K562 (cell line): ENCODE measurements at regions not wholly inside any gene's neighbourhood (a gene's known extent, or its start where the extent isn't known, plus 50 kb on each side); places are given as distances from the start of the nearest gene placed in this dataset.

Experiments
- ATAC-seq: fragments of 200-7000 bp; cut with Tn5 transposase; 3 replicates; pipeline ENCODE4 v1.9.1; 2020; ENCODE audit warnings: moderate library complexity
- BruUV-seq: library from RNA; stranded (reverse); fragments of 400-500 nt; replicated peaks from 2 replicates; lab custom pipeline; 2021; lab: Mats Ljungman, UMichigan
- CTCF ChIA-PET: fragments of 300-600 bp; formaldehyde crosslinking; extraction: SDS; loops from one replicate; lab custom pipeline; 2021; ENCODE audit warnings: low intra/inter-chr PET ratio; lab: Yijun Ruan, JAX
- POLR2A ChIA-PET: fragments of 300-600, 350-650 bp; sonication (Branson Sonifier 250); formaldehyde crosslinking; extraction: SDS; loops from one replicate; lab custom pipeline; 2021; ENCODE audit warnings: antibody characterized with exemption, inconsistent platforms; lab: Yijun Ruan, JAX
- DNase-seq, 4 experiments: peaks; one replicate each; pipeline versions ENCODE4 v3.0.0 to v3.0.0-alpha.2; 2011 to 2018; ENCODE audit warnings: low spot score in 3 of 4, mixed read lengths in 3 of 4; ENCODE audit errors: extremely low read depth in 1 of 4
- FAIRE-seq: peaks from 2 replicates; lab custom pipeline; 2011; peaks lifted over from hg19 to GRCh38; lab: Jason Lieb, UNC
- H2AFZ ChIP-seq: 2 replicates; pipeline ENCODE4 v1.6.0; 2011; ENCODE audit warnings: low read depth, low read length, control low read depth, inconsistent platforms
- H3K27ac ChIP-seq: fragments of 200-600 bp; 3 replicates; pipeline ENCODE4 v1.8.0; 2011; ENCODE audit warnings: low read depth, mild to moderate bottlenecking, control low read depth, inconsistent platforms, low read length, moderate library complexity, mixed read lengths; ENCODE audit errors: extremely low read depth
- H3K27me3 ChIP-seq, 2 experiments: fragments of 300-600 bp in 1 of 2; 2 replicates in 1 of 2; 3 replicates in 1 of 2; pipeline versions ENCODE4 v1.6.0 to v1.8.0; 2011; ENCODE audit warnings: inconsistent platforms in 2 of 2, low read length in 2 of 2, mild to moderate bottlenecking in 1 of 2, mixed read lengths in 1 of 2, moderate library complexity in 1 of 2; ENCODE audit not compliant: control insufficient read depth in 2 of 2, insufficient read depth in 2 of 2
- H3K36me3 ChIP-seq: fragments of 300-600 bp; 3 replicates; pipeline ENCODE4 v1.8.0; 2011; ENCODE audit warnings: mild to moderate bottlenecking, low read length, inconsistent platforms; ENCODE audit not compliant: control insufficient read depth, insufficient read depth
- H3K4me1 ChIP-seq, 2 experiments: fragments of 200-600 bp in 1 of 2; replicated peaks in 1 of 2; 2 replicates in 1 of 2; 3 replicates in 1 of 2; pipeline versions ENCODE4 v1.5.1 to v1.8.0; 2011; ENCODE audit warnings: inconsistent platforms in 2 of 2, low read length in 2 of 2, mild to moderate bottlenecking in 1 of 2, mixed read lengths in 1 of 2, moderate library complexity in 1 of 2; ENCODE audit not compliant: control insufficient read depth in 2 of 2, insufficient read depth in 2 of 2
- H3K4me2 ChIP-seq: 2 replicates; pipeline ENCODE4 v1.6.1; 2011; ENCODE audit warnings: low read length, control low read depth, inconsistent platforms, mixed read lengths; ENCODE audit not compliant: insufficient read depth
- H3K4me3 ChIP-seq: fragments of 200-600 bp; sonication (generic), shearing (Covaris generic); 2 replicates; pipeline ENCODE4 v1.5.1; 2016; ENCODE audit warnings: control low read depth, inconsistent platforms
- H3K79me2 ChIP-seq: fragments of 200-600 bp; 3 replicates; pipeline ENCODE4 v1.8.0; 2011; ENCODE audit warnings: low read length, inconsistent platforms; ENCODE audit not compliant: control insufficient read depth, insufficient read depth
- H3K9ac ChIP-seq, 2 experiments: 2 replicates each; pipeline versions ENCODE4 v1.6.0 to v1.6.1; 2011; ENCODE audit warnings: low read depth in 2 of 2, low read length in 2 of 2, control low read depth in 1 of 2, inconsistent platforms in 1 of 2, mild to moderate bottlenecking in 1 of 2, mixed read lengths in 1 of 2; ENCODE audit not compliant: insufficient read depth in 1 of 2
- H3K9me1 ChIP-seq: one replicate; pipeline ENCODE4 v1.6.0; 2011; ENCODE audit warnings: inconsistent platforms, mild to moderate bottlenecking, low read length, moderate library complexity; ENCODE audit not compliant: control insufficient read depth, insufficient read depth
- H3K9me3 ChIP-seq: replicated peaks from 2 replicates; pipeline ENCODE4 v1.5.1; 2011; ENCODE audit warnings: low read depth, low read length, inconsistent platforms; ENCODE audit not compliant: control insufficient read depth, insufficient read depth
- H4K20me1 ChIP-seq: replicated peaks from 2 replicates; pipeline ENCODE4 v1.6.1; 2011; ENCODE audit warnings: low read length, inconsistent platforms, mixed read lengths; ENCODE audit not compliant: control insufficient read depth, insufficient read depth
- C11orf30 ChIP-seq: fragments of 450-650 bp; IDR thresholded peaks from 2 replicates; pipeline ENCODE4 v1.6.1; 2016; ENCODE audit warnings: low read depth, mild to moderate bottlenecking
- CBX1 ChIP-seq: sonication (generic); IDR thresholded peaks from 2 replicates; pipeline ENCODE4 v1.6.1; 2016; ENCODE audit warnings: antibody characterized with exemption, low read depth, mild to moderate bottlenecking
- ESRRA ChIP-seq: fragments of 450-650 bp; IDR thresholded peaks from 2 replicates; pipeline ENCODE4 v1.6.1; 2014; ENCODE audit warnings: low read depth, mild to moderate bottlenecking, moderate library complexity, borderline replicate concordance
- FOXA3 ChIP-seq, 2 experiments: fragments of 450-650 bp in 1 of 2; sonication (generic) in 1 of 2; formaldehyde crosslinking; IDR thresholded peaks in 1 of 2; conservative IDR thresholded peaks in 1 of 2; 2 replicates each; pipeline versions ENCODE4 v1.4.0 to v1.8.0; 2020 to 2022; ENCODE audit warnings: mild to moderate bottlenecking in 2 of 2, missing genetic modification reagents in 1 of 2
- FOXK2 ChIP-seq, 2 experiments: fragments of 450-650 bp; IDR thresholded peaks in 1 of 2; conservative IDR thresholded peaks in 1 of 2; 2 replicates each; pipeline ENCODE4 v1.6.1; 2016; ENCODE audit warnings: low read depth in 2 of 2, mild to moderate bottlenecking in 1 of 2
- HCFC1 ChIP-seq: IDR thresholded peaks from 2 replicates; pipeline ENCODE4 v1.6.1; 2012; ENCODE audit warnings: low read depth, low read length, improper control_type of control experiment
- NCOA4 ChIP-seq: fragments of 450-650 bp; IDR thresholded peaks from 2 replicates; pipeline ENCODE4 v1.6.1; 2018; ENCODE audit warnings: mild to moderate bottlenecking; ENCODE audit not compliant: partially characterized antibody
- POLR2H ChIP-seq: IDR thresholded peaks from 2 replicates; pipeline ENCODE4 v1.6.1; 2016; ENCODE audit warnings: missing genetic modification characterization, low read depth, mild to moderate bottlenecking, control low read depth, missing compliant biosample characterization, moderate library complexity
- RBM25 ChIP-seq: fragments of 200-400 bp; formaldehyde crosslinking; IDR thresholded peaks from 2 replicates; pipeline ENCODE4 v1.6.1; 2018; ENCODE audit warnings: low read length, low read depth, moderate library complexity; ENCODE audit not compliant: severe bottlenecking
- ZNF41 ChIP-seq: fragments of 250-450 bp; sonication (Bioruptor Pico); conservative IDR thresholded peaks from 2 replicates; pipeline ENCODE4 v1.4.0; 2020; ENCODE audit warnings: mild to moderate bottlenecking
- ZNF512 ChIP-seq: IDR thresholded peaks from 2 replicates; pipeline ENCODE4 v1.6.1; 2016; ENCODE audit warnings: missing genetic modification characterization, missing compliant biosample characterization
- ZNF695 ChIP-seq: fragments of 450-650 bp; formaldehyde crosslinking; IDR thresholded peaks from 2 replicates; pipeline ENCODE4 v1.4.0; 2020; ENCODE audit warnings: mild to moderate bottlenecking, moderate library complexity
- ZNF696 ChIP-seq: fragments of 250-450 bp; sonication (Bioruptor Pico); conservative IDR thresholded peaks from 2 replicates; pipeline ENCODE4 v1.4.0; 2020; ENCODE audit warnings: mild to moderate bottlenecking, moderate library complexity
- ZSCAN32 ChIP-seq: fragments of 450-650 bp; formaldehyde crosslinking; IDR thresholded peaks from 2 replicates; pipeline ENCODE4 v1.4.0; 2020; ENCODE audit warnings: mild to moderate bottlenecking, moderate library complexity
- in situ Hi-C: fragments of 300-500 bp; cut with MboI; formaldehyde crosslinking; loops from 4 replicates; pipeline ENCODE4 v1.15.0; 2018; ENCODE audit warnings: inconsistent platforms, mixed read lengths
- intact Hi-C: fragments of 100-400 bp; cut with micrococcal nuclease; formaldehyde crosslinking; loops from 2 replicates; pipeline ENCODE4 v1.14.2; 2022
- TF ChIP-seq, protein P1 (sequence below): fragments of 250-450 bp; sonication (Bioruptor Pico); IDR thresholded peaks from 2 replicates; pipeline ENCODE4 v1.8.0; 2022; ENCODE audit warnings: moderate library complexity, mild to moderate bottlenecking, inconsistent platforms
- TF ChIP-seq, protein P2 (sequence below): fragments of 250-450 bp; sonication (Bioruptor Pico); IDR thresholded peaks from 2 replicates; pipeline ENCODE4 v1.5.0; 2020; ENCODE audit warnings: mild to moderate bottlenecking, borderline replicate concordance

DNA sequence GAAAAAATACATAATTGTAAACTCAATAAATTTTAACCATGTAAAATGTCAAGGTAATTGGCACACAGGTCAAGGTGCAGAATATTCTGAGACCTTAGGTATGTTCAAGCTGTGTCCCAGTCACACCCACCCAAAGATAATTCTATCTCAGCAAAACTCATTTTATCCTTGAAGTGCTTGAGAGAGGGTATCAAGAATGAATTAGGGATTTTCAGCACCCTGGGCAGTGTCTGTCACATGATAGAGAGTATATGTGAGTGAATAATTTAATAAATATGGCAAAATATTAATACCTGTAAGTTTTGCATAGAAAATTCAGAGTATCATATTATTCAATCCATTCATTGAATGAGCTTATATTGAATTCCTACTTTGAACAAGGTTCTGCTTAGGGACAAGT lies 567.9 kb downstream of the FBXO15 start:
- FAIRE-seq (no peak), ATAC-seq (no peak), DNase-seq (no peak)
- ChIA-PET CTCF (no interaction called here), POLR2A (no interaction called here)
- no peaks in the 10 kb centered on the region for H3K27me3 ChIP-seq
- H4K20me1 ChIP-seq: no peaks in the 10 kb centered on the region
- intact Hi-C loops (no loop called here), in situ Hi-C loops (no loop called here)
- H2AFZ ChIP-seq: no peak overlapping the region
- no peak overlapping the region for H3K4me3 ChIP-seq
- no peaks in the 10 kb centered on the region for H3K4me1 ChIP-seq
- no peaks in the 10 kb centered on the region for H3K36me3 ChIP-seq
- H3K9ac ChIP-seq: no peak overlapping the region
- H3K9me3 ChIP-seq: no peaks in the 10 kb centered on the region
- no peak overlapping the region for H3K27ac ChIP-seq
- H3K4me2 ChIP-seq: no peak overlapping the region
- H3K79me2 ChIP-seq: no peaks in the 10 kb centered on the region
- TF ChIP-seq ZSCAN32 (CRISPR knock-in tag) (no peak), CBX1 (no peak), NCOA4 (no peak), ZNF696 (CRISPR knock-in tag) (no peak), ZNF695 (CRISPR knock-in tag) (no peak), ZNF512 (tag) (no peak), FOXA3 (CRISPR knock-in tag; conservative IDR thresholded peaks at IDR 0.05 in 1 of 2, IDR thresholded peaks at IDR 0.05 in 1 of 2) (no peak), C11orf30 (no peak), ESRRA (no peak), POLR2H (tag) (no peak), RBM25 (no peak), ZNF41 (CRISPR knock-in tag) (no peak), HCFC1 (no peak), FOXK2 (conservative IDR thresholded peaks at IDR 0.05 in 1 of 2, IDR thresholded peaks at IDR 0.05 in 1 of 2; ENCODE audit: low read depth in 2 of 2) (no peak)
- TF ChIP-seq, protein P1, sequence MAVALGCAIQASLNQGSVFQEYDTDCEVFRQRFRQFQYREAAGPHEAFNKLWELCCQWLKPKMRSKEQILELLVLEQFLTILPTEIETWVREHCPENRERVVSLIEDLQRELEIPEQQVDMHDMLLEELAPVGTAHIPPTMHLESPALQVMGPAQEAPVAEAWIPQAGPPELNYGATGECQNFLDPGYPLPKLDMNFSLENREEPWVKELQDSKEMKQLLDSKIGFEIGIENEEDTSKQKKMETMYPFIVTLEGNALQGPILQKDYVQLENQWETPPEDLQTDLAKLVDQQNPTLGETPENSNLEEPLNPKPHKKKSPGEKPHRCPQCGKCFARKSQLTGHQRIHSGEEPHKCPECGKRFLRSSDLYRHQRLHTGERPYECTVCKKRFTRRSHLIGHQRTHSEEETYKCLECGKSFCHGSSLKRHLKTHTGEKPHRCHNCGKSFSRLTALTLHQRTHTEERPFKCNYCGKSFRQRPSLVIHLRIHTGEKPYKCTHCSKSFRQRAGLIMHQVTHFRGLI (CRISPR knock-in tag): no peak
- TF ChIP-seq, protein P2, sequence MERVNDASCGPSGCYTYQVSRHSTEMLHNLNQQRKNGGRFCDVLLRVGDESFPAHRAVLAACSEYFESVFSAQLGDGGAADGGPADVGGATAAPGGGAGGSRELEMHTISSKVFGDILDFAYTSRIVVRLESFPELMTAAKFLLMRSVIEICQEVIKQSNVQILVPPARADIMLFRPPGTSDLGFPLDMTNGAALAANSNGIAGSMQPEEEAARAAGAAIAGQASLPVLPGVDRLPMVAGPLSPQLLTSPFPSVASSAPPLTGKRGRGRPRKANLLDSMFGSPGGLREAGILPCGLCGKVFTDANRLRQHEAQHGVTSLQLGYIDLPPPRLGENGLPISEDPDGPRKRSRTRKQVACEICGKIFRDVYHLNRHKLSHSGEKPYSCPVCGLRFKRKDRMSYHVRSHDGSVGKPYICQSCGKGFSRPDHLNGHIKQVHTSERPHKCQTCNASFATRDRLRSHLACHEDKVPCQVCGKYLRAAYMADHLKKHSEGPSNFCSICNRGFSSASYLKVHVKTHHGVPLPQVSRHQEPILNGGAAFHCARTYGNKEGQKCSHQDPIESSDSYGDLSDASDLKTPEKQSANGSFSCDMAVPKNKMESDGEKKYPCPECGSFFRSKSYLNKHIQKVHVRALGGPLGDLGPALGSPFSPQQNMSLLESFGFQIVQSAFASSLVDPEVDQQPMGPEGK (CRISPR knock-in tag): no peak
- BruUV-seq: no TSS peak
- no peaks in the 10 kb centered on the region for H3K9me1 ChIP-seq
